ENCODE measurements at regions not wholly inside any gene's neighbourhood (a gene's known extent, or its start where the extent isn't known, plus 50 kb on each side); places are given as distances from the start of the nearest gene placed in this dataset.

GRCh38 chr3:94179059-94179458 is 116.2 kb downstream of the NSUN3 start:
- Histone ChIP-seq H3K9ac (no peak overlapping the region), H3K27me3 (ENCODE audit: control insufficient read depth, insufficient read depth, low read length) (no peaks in the 10 kb centered on the region), H3K4me1 (no peaks in the 10 kb centered on the region), H3K36me3 (ENCODE audit: control insufficient read depth, insufficient read depth, low read length) (no peaks in the 10 kb centered on the region), H3K27ac (no peak overlapping the region), H3K4me3 (ENCODE audit: low read depth, low read length) (no peak overlapping the region), H2AFZ (no peak overlapping the region), H3K9me3 (ENCODE audit: control insufficient read depth, low read length) (no peaks in the 10 kb centered on the region), H3K4me2 (ENCODE audit: low read length) (no peak overlapping the region), H3K79me2 (no peaks in the 10 kb centered on the region)
- no peak for TF ChIP-seq CTCF (IDR thresholded peaks at IDR 0.05)

GRCh38 chr3:94183551-94183950 is 120.7 kb downstream of the NSUN3 start:
- H3K9ac ChIP-seq, result no peak overlapping the region
- no peaks in the 10 kb centered on the region for H3K36me3 ChIP-seq (ENCODE audit: control insufficient read depth, insufficient read depth, low read length)
- no peak for TF ChIP-seq CTCF (IDR thresholded peaks at IDR 0.05)
- no peak overlapping the region for H3K4me3 ChIP-seq (ENCODE audit: low read depth, low read length)
- H3K4me1 ChIP-seq, result no peaks in the 10 kb centered on the region
- no peaks in the 10 kb centered on the region for H3K9me3 ChIP-seq (ENCODE audit: control insufficient read depth, low read length)
- H3K27me3 ChIP-seq (ENCODE audit: control insufficient read depth, insufficient read depth, low read length), result no peaks in the 10 kb centered on the region
- H3K79me2 ChIP-seq, result no peaks in the 10 kb centered on the region
- no peak overlapping the region for H3K4me2 ChIP-seq (ENCODE audit: low read length)
- no peak overlapping the region for H3K27ac ChIP-seq
- H2AFZ ChIP-seq, result no peak overlapping the region

- no peak overlapping the region for H3K27ac ChIP-seq
Observed at GRCh38 chr3:94184781-94185180, 121.9 kb downstream of the NSUN3 start.

GRCh38 chr3:94185753-94186152 is 122.9 kb downstream of the NSUN3 start:
- no peak overlapping the region for H3K9ac ChIP-seq
- H3K4me3 ChIP-seq (ENCODE audit: low read depth, low read length), result no peak overlapping the region
- H3K27me3 ChIP-seq (ENCODE audit: control insufficient read depth, insufficient read depth, low read length), result no peaks in the 10 kb centered on the region
- no peak overlapping the region for H2AFZ ChIP-seq
- no peaks in the 10 kb centered on the region for H3K36me3 ChIP-seq (ENCODE audit: control insufficient read depth, insufficient read depth, low read length)
- no peaks in the 10 kb centered on the region for H3K4me1 ChIP-seq
- H3K79me2 ChIP-seq, result no peaks in the 10 kb centered on the region
- H3K27ac ChIP-seq, result no peak overlapping the region
- H3K9me3 ChIP-seq (ENCODE audit: control insufficient read depth, low read length), result no peaks in the 10 kb centered on the region
- no peak overlapping the region for H3K4me2 ChIP-seq (ENCODE audit: low read length)
- no peak for TF ChIP-seq CTCF (IDR thresholded peaks at IDR 0.05)

More at GRCh38 chr3:94184781-94185180, 121.9 kb downstream of the NSUN3 start:
- no peaks in the 10 kb centered on the region for H3K9me3 ChIP-seq (ENCODE audit: control insufficient read depth, low read length)
- no peaks in the 10 kb centered on the region for H3K36me3 ChIP-seq (ENCODE audit: control insufficient read depth, insufficient read depth, low read length)
- H3K4me2 ChIP-seq (ENCODE audit: low read length), result no peak overlapping the region
- no peak for TF ChIP-seq CTCF (IDR thresholded peaks at IDR 0.05)
- no peaks in the 10 kb centered on the region for H3K79me2 ChIP-seq
- H3K9ac ChIP-seq, result no peak overlapping the region
- H3K4me1 ChIP-seq, result no peaks in the 10 kb centered on the region
- no peak overlapping the region for H3K4me3 ChIP-seq (ENCODE audit: low read depth, low read length)
- no peaks in the 10 kb centered on the region for H3K27me3 ChIP-seq (ENCODE audit: control insufficient read depth, insufficient read depth, low read length)
- no peak overlapping the region for H2AFZ ChIP-seq

- no peak overlapping the region for H3K4me2 ChIP-seq (ENCODE audit: low read length)
- no peak overlapping the region for H3K27ac ChIP-seq
Observed at GRCh38 chr3:94187697-94188096, 124.8 kb downstream of the NSUN3 start.

More at GRCh38 chr3:94187697-94188096, 124.8 kb downstream of the NSUN3 start:
- no peak overlapping the region for H2AFZ ChIP-seq
- no peaks in the 10 kb centered on the region for H3K36me3 ChIP-seq (ENCODE audit: control insufficient read depth, insufficient read depth, low read length)
- H3K79me2 ChIP-seq, result no peaks in the 10 kb centered on the region
- H3K4me1 ChIP-seq, result no peaks in the 10 kb centered on the region
- H3K27me3 ChIP-seq (ENCODE audit: control insufficient read depth, insufficient read depth, low read length), result no peaks in the 10 kb centered on the region
- H3K9ac ChIP-seq, result no peak overlapping the region
- TF ChIP-seq CTCF (IDR thresholded peaks at IDR 0.05), result no peak
- H3K9me3 ChIP-seq (ENCODE audit: control insufficient read depth, low read length), result no peaks in the 10 kb centered on the region
- H3K4me3 ChIP-seq (ENCODE audit: low read depth, low read length), result no peak overlapping the region

Measured in parathyroid adenoma (tissue), 2 donors.